Stomach (tissue), 4 donors: ENCODE measurements at regions not wholly inside any gene's neighbourhood (a gene's known extent, or its start where the extent isn't known, plus 50 kb on each side); places are given as distances from the start of the nearest gene placed in this dataset.

Experiments
- EP300 ChIP-seq: sonication (generic); formaldehyde crosslinking; IDR thresholded peaks from one replicate; pipeline ENCODE4 v1.6.1; 2017; ENCODE audit warnings: antibody characterized with exemption
- POLR2A ChIP-seq, 4 donors: fragments of 450-650 bp; IDR thresholded peaks; one replicate each; pipeline ENCODE4 v1.6.1; 2016; ENCODE audit warnings: antibody characterized with exemption in 4 of 4, control low read depth in 2 of 4, mild to moderate bottlenecking in 1 of 4, moderate library complexity in 1 of 4
- POLR2AphosphoS5 ChIP-seq, 3 donors: sonication (generic); formaldehyde crosslinking; IDR thresholded peaks; one replicate each; pipeline ENCODE4 v1.6.1; 2016; ENCODE audit warnings: antibody characterized with exemption in 3 of 3
- TF ChIP-seq, protein P1 (sequence below), 7 experiments: fragments of 450-650 bp in 4 of 7; fragments of 200-600 bp in 3 of 7; sonication (generic) in 3 of 7; IDR thresholded peaks; one replicate each; pipeline ENCODE4 v1.5.1; 2016 to 2019; ENCODE audit warnings: antibody characterized with exemption in 7 of 7, control low read depth in 2 of 7, mild to moderate bottlenecking in 1 of 7

DNA sequence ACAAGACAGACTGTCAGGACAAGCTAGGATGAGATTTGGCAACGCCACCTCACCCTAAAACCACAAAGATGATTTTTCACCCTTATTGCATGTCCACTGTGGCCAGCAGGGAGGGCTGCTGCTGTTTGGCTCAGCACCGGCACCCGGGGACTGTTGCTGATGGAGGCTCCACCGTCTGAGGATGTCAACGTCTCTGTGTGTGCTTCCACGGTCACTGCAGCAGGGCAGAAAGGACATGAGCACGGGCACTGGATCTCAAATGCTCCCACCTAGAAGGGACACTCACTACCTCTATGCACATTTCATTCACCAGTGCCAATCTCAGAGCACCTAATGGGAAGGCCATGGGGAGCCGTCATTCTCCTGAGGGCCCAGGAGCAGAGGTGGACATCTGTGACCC lies 599.6 kb downstream of the PTPRU start:
- TF ChIP-seq, protein P1, sequence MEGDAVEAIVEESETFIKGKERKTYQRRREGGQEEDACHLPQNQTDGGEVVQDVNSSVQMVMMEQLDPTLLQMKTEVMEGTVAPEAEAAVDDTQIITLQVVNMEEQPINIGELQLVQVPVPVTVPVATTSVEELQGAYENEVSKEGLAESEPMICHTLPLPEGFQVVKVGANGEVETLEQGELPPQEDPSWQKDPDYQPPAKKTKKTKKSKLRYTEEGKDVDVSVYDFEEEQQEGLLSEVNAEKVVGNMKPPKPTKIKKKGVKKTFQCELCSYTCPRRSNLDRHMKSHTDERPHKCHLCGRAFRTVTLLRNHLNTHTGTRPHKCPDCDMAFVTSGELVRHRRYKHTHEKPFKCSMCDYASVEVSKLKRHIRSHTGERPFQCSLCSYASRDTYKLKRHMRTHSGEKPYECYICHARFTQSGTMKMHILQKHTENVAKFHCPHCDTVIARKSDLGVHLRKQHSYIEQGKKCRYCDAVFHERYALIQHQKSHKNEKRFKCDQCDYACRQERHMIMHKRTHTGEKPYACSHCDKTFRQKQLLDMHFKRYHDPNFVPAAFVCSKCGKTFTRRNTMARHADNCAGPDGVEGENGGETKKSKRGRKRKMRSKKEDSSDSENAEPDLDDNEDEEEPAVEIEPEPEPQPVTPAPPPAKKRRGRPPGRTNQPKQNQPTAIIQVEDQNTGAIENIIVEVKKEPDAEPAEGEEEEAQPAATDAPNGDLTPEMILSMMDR (IDR thresholded peaks at IDR 0.05) = no peak
- TF ChIP-seq POLR2AphosphoS5 (IDR thresholded peaks at IDR 0.05) (no peak), POLR2A (IDR thresholded peaks at IDR 0.05) (no peak), EP300 (no peak)
